ENCODE measurements at regions not wholly inside any gene's neighbourhood (a gene's known extent, or its start where the extent isn't known, plus 50 kb on each side); places are given as distances from the start of the nearest gene placed in this dataset.

DNA sequence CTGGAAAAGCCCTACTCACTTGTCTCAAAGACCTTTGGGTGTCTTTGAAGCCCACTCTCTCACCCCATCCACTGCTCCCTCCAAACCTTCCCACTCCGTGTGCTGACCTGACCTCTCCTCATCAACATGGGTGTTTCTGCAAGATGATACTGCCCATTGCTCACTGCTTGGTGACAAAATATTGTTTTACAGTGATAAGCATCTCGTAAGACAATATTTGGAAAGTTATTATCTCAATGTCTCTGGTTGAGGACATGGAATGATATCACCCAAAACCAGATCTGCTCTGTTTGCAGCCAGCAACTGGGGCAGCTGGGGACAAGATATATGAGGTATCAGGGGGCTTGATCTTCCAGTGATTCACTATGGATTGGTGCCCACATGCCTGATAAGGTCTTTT is 195.8 kb downstream of the SALL1 start:
- TF ChIP-seq CTCF (conservative IDR thresholded peaks at IDR 0.05; ENCODE audit: low read length) (no peak), EZH2phosphoT487 (IDR thresholded peaks at IDR 0.05; ENCODE audit: borderline replicate concordance, low read depth, low read length) (no peak)
